ENCODE measurements at regions not wholly inside any gene's neighbourhood (a gene's known extent, or its start where the extent isn't known, plus 50 kb on each side); places are given as distances from the start of the nearest gene placed in this dataset.

- TF ChIP-seq RELA (CRISPR knock-in tag; IDR thresholded peaks at IDR 0.05; ENCODE audit: borderline replicate concordance) (no peak), NFYB (CRISPR knock-in tag; conservative IDR thresholded peaks at IDR 0.05; ENCODE audit: low read depth) (no peak), SMAD4 (CRISPR knock-in tag; IDR thresholded peaks at IDR 0.05) (no peak), ATF1 (CRISPR knock-in tag; IDR thresholded peaks at IDR 0.05) (no peak), ZNF317 (CRISPR knock-in tag; IDR thresholded peaks at IDR 0.05; ENCODE audit: borderline replicate concordance, low read depth) (peak; percentile 86), MYBL2 (CRISPR knock-in tag; IDR thresholded peaks at IDR 0.05) (no peak)
- peaks cover 12% of the 10 kb centered on the region for H3K9me3 Mint-ChIP-seq
- DNase-seq (ENCODE audit: low spot score) (no peak), ATAC-seq (no peak)
- POLR2A ChIA-PET: no interaction called here
- CTCF ChIA-PET: no interaction called here
- no peaks in the 10 kb centered on the region for H3K4me1 Mint-ChIP-seq
- peaks cover 7% of the 10 kb centered on the region for H3K36me3 Mint-ChIP-seq
- H3K27me3 Mint-ChIP-seq (ENCODE audit: low read depth): no peaks in the 10 kb centered on the region; the same call in 1 of the 2 replicates
- no peak overlapping the region for H3K27ac Mint-ChIP-seq
- H3K4me3 Mint-ChIP-seq: no peak overlapping the region
Observed at GRCh38 chr12:24143928-24144327, 194.5 kb upstream of the SOX5 start.

GRCh38 chr12:24139035-24139434, 189.6 kb upstream of the SOX5 start:
- Mint-ChIP-seq H3K27me3 (ENCODE audit: low read depth) (peaks cover 41% of the 10 kb centered on the region), H3K9me3 (peaks cover 10% of the 10 kb centered on the region), H3K4me1 (peaks cover 11% of the 10 kb centered on the region), H3K4me3 (no peak overlapping the region), H3K27ac (no peak overlapping the region), H3K36me3 (peaks cover 6% of the 10 kb centered on the region)
- POLR2A ChIA-PET: no interaction called here
- ATAC-seq (no peak), DNase-seq (ENCODE audit: low spot score) (no peak)
- CTCF ChIA-PET: no interaction called here
- TF ChIP-seq HMGA2 (CRISPR knock-in tag; IDR thresholded peaks at IDR 0.05) (no peak), GABPB1 (CRISPR knock-in tag; IDR thresholded peaks at IDR 0.05) (no peak), ARID4B (CRISPR knock-in tag; IDR thresholded peaks at IDR 0.05; ENCODE audit: borderline replicate concordance) (no peak), ZNF423 (CRISPR knock-in tag; IDR thresholded peaks at IDR 0.05) (no peak), PRRX2 (CRISPR knock-in tag; IDR thresholded peaks at IDR 0.05) (no peak), IRF2 (CRISPR knock-in tag; IDR thresholded peaks at IDR 0.05; ENCODE audit: borderline replicate concordance, low read depth) (no peak), KAT7 (CRISPR knock-in tag; IDR thresholded peaks at IDR 0.05; ENCODE audit: borderline replicate concordance) (no peak), ATF1 (CRISPR knock-in tag; IDR thresholded peaks at IDR 0.05) (no peak), ZNF396 (CRISPR knock-in tag; IDR thresholded peaks at IDR 0.05; ENCODE audit: borderline replicate concordance) (no peak), OVOL2 (CRISPR knock-in tag; IDR thresholded peaks at IDR 0.05; ENCODE audit: borderline replicate concordance) (no peak), CBFB (CRISPR knock-in tag; IDR thresholded peaks at IDR 0.05; ENCODE audit: low read depth) (no peak), USF2 (CRISPR knock-in tag; IDR thresholded peaks at IDR 0.05) (no peak), CREM (CRISPR knock-in tag; IDR thresholded peaks at IDR 0.05) (no peak), ETV6 (CRISPR knock-in tag; IDR thresholded peaks at IDR 0.05) (no peak), ATF2 (CRISPR knock-in tag; IDR thresholded peaks at IDR 0.05; ENCODE audit: borderline replicate concordance, low read depth) (no peak), MYBL2 (CRISPR knock-in tag; IDR thresholded peaks at IDR 0.05) (no peak), ZMAT4 (CRISPR knock-in tag; IDR thresholded peaks at IDR 0.05) (no peak), MAX (CRISPR knock-in tag; IDR thresholded peaks at IDR 0.05) (no peak), JAZF1 (CRISPR knock-in tag; IDR thresholded peaks at IDR 0.05) (no peak)

Measured in WTC11 (cell line).